GM20431 (cell line): ENCODE measurements at regions not wholly inside any gene's neighbourhood (a gene's known extent, or its start where the extent isn't known, plus 50 kb on each side); places are given as distances from the start of the nearest gene placed in this dataset.

Experiments used
- in situ Hi-C: fragments of 300-500 bp; cut with MseI, MboI; formaldehyde crosslinking; loops from one replicate; pipeline ENCODE4 v1.15.0; 2020; ENCODE audit warnings: low sequenced_read_pairs; ENCODE audit not compliant: unreplicated experiment

DNA sequence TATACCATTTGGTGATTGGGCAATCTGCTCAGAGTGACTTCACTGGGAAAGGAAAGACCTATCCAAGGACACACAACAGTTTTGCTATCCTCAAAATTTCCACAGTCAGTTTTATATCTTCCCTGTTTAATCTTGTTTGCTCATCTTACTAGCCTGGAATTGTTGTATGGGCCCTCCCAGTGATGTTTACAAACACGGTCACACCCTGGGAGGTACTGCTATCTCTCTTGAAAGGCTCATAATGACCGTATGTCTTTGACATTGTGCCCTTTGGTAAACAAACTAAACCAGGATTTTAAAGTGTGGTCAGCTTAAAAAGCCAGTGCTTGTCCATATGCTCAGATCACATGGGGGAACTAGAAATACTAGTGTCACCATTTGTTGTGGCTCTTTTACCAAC, 277.0 kb downstream of the CDH2 start:
- in situ Hi-C loops = no loop called here

DNA sequence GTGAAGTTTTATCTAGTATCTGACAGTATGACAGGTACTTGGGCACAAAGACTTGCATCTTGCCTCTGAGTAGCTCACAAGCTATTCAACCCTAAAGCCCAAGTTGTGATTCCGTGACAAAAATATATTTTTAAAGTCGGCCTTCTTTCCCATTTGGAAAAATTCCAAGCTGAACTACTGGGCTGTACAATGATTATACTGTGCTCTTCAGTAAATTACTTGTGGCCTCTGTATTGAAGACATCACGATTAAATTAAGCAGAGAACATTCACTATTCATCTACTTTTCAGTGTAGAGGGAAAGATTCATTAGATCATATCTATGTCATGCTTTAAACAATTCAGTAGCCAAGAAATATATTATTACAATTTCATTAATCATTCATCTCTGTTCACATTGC, 282.2 kb downstream of the CDH2 start:
- in situ Hi-C loops = no loop called here

DNA sequence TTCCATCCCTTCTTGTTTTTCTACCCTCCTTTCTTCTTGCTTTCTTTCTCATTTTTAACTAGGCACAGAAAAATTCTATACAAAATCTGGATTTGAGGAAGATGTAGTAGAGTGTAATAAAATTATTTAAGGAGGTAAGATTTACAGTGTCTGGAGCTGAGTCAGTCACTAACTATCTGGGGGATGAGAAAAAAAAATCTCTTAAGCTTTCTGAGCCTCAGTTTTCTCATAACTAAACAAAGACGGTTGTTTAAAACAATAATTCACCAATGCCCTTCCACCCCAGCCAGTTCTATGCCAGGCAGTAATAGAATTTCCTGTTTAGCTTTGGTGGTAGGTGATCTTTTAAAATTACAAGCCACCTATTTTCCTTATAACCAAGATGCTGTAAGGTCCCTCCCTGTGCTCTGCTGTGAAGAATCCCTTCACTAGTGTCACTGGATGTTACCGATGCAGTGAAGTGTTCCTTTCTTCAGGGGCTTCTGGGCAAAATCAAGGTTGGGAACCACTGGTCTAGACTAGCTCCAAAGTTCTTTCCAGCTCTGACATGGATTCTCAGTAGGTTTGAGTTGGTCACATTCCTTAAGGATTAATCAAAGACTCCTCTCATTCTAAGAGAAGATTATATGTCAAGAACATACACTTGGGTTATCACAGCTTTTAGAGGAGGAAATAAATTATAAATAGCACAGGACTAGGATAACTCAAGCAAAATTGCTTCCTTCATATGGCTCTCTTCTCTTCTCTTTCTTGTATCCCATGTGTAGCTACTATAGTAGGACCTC, 289.0 kb downstream of the CDH2 start:
- in situ Hi-C loops = no loop called here

DNA sequence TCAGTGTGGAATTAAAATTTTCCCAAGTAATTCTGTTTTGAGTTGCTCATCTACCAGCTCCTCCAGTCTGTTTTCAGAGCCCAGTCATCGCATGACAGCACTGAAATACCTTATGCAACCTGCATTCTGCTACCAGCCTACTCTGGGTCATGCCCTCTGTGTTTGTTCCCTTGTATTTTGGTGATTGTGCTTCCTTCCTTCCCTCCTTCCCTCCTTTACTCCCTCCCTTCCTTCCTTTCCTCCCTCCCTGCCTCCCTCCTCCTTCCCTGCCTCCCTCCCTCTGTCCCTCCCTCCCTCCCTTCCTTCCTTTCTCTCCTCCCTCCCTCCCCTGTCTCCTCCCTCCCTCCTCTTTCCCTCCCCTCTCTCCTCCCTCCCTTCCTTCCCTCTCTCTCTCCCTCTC, 289.6 kb downstream of the CDH2 start:
- in situ Hi-C loops = no loop called here

DNA sequence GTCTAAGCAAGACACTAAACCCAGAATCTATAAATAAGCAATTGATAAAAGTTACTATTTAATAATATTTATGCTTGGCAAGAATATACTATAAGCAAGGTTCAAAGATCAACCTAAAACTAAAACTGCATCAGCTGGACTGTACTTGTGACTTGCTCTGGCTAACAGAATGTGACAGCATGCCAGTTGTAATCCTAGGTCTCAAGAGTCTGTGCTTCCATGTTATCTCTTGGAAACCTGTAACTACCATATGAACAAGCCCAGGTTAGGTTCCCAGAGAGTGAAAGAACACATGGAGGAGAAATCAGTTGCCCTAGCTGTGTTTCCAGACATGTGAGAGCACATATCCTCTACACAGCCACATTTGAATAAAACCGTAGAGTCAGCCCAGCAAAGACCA, 297.4 kb downstream of the CDH2 start:
- in situ Hi-C loops = no loop called here

DNA sequence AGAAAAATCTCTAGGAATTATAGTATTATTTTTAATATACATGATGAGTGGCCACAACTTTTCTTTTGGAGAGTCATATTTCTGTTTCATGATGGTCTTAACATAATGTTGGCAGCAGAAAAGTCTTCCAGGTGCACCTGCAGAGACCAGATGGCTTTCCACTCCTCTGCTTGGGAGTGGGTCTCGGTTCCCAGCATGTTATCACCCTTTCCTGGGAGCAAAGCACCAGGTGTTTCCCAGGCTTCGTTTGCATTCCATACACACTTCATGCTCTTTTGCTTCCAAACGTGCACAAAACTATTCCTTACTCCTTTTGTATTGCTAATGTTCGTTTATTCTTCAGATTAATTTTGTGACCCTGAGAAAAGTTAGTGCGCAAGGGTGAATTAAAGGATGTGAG, 305.2 kb downstream of the CDH2 start:
- in situ Hi-C loops = no loop called here

DNA sequence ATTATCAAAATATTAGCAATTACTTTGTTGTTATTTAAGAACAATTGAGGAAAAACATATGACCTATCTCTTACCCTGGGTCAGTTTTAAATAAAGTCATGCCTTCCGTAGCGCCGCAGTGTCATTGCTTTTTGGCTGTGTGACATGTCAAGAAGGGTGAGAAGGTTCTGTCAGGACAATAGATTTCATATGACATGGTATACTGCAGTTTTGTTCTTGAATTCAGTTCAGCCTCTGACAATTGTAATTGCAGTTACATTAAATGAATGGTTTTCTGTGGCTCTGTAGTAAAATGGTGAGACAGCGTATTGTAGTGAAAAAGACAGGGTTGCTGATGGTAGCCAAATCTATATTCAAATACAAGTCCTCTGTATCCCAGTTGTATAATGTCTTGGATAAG, 307.2 kb downstream of the CDH2 start:
- in situ Hi-C loops = no loop called here

DNA sequence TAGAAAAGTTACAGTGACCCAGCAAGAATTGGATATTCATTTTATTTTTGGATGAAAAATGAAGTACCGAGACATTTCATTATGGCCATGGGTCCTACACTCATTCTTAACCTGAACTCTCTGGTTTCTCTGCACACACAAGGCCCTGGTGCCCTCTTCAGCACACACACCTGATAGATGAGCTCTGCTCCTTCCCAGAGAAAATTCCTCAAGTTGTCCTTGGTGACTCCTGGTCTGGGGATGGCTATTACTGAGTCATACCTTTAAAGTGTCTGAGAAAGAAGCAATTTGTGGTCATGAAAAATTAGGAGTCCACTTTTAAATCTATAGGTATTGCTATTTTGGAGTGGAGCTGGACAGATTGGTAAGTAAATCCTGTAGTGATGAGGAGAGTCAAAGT, 311.5 kb downstream of the CDH2 start:
- in situ Hi-C loops = no loop called here

DNA sequence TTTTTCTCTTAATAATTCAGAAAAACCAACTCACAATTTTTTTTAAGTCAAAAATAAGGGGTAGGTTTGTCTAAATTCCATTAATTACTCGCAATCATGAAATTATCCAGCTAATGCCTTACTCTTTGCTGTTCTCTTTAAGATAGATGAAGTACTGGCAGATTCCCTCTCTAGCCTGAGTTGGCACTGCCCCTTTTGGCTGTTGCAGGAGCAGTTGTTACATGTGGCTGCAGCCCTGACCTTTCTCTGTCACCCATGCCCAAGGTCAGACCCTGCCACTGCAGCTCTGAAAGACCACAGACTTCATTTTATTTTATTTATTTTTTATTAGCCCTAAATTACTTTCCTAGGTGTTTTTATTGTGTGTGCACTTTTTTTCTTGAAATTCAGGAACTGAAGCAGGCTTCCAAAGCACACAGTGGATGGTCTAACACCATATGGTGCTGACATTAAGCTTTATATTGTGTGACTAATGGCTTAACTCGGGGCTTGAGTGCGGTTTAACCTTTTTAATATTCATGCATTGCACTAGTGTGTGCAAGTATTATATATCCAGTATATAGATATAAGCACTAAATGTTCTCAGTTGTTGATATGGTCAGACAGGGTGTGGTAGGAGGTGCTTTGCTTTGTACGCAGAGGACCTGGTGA, 313.0 kb downstream of the CDH2 start:
- in situ Hi-C loops = no loop called here

DNA sequence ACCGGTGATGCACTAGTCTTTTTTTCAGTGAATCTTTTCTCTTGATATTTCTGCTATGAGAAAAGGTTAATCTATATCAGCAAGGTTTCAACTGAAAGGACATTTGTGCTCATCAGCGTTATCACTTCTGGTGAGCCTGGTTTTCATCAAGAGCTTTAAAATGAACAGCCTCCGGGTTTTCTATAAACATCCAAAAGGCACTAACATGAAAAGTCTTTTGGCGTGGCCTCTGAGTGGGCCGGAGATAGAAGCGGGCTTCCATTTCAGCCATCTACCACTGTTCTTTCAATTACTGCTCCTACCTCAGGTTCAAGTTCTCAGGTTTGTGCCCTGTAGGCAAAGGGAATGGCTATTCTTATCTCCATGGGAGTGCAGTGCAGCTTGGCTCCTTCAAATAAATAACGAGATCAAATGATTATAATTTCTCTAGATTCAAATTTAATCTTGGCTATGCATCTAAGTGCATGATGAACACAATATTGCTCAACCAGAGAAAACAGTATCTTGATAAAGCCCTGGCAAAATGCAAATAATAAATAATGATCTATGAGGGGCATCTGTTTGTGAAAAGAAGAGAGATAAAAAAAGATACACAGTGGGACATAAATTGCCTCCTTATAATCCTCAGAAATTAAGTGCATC, 314.8 kb downstream of the CDH2 start:
- in situ Hi-C loops = no loop called here

DNA sequence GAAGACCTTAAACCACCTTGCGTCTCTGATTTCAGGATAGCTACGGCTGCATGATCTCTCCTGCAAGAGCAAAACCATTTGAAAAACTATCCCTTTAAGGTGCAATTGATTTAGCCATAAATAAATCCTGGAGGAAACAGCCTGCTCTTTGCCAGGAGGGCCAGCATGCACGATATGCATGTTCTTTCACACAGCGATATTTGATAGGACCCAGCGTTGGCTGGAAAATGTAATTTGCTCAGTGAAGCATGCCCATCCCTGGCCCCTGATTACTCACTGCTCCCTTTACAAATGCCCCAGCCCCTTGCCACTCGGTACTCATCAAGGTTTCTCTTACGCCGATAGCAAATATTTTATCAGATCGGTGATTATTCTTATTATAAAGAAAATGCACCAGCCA, 315.4 kb downstream of the CDH2 start:
- in situ Hi-C loops = no loop called here

DNA sequence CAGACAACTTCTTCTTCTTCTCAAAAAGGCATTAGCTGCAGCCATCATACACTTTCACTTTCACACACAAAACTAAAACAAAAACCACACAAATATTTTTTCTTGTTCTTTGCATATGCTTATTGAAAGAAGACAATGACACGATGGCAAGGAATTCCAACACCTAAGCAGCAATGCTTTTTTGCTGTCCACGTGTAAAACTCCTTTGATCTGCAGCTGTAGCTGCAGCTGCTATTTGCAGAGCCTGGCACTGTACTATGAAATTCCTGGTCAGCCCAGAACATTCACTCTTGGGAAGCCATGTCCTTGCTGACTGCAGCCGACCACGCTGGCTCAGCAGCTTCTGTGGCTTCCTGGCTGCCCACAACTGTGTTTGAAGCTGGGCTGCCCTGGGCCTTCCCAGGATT, 316.2 kb downstream of the CDH2 start:
- in situ Hi-C loops = no loop called here

DNA sequence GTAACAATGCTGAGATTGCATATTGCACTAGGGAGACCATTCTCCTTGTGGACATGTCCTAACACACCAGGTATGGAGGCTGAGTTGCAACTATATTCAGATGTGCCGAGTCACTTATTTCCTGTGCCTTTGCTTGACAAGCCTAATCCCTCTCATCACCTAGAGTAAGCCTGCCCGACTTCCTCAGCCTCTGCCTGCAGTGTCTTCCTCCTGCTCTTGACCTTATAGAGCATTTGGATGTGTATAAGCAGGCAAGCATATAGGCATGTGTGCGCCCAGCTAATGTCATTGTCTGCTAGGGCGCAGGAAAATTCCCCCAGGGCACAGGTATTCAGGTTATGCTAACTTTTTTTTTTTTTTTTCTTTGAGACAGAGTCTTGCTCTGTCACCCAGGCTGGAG, 316.9 kb downstream of the CDH2 start:
- in situ Hi-C loops = no loop called here

DNA sequence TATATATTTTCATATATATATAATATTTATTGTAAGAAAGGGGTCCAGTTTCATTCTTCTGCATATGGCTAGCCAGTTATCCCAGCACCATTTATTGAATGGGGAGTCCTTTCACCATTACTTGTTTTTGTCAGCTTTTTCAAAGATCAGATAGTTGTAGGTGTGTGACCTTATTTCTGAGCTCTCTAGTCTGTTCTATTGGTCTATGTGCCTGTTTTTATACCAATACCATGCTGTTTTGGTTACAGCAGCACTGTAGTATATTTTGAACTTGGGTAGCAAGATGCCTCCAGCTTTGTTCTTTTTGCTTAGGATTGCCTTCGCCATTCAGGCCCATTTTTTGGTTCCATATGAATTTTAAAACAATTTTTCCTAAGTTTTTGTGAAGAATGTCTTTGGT, 320.1 kb downstream of the CDH2 start:
- in situ Hi-C loops = no loop called here

DNA sequence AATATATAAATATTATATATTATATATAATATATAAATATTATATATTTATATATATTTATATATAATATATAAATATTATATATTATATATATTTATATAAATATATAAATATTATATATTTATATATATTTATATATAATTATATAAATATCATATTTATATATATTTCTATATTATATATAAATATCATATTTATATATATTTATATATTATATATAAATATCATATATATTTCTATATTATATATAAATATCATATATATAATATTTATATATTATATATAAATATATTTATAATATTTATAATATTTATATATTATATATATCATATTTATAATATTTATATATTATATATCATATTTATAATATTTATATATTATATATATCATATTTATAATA, 321.4 kb downstream of the CDH2 start:
- in situ Hi-C loops = no loop called here

DNA sequence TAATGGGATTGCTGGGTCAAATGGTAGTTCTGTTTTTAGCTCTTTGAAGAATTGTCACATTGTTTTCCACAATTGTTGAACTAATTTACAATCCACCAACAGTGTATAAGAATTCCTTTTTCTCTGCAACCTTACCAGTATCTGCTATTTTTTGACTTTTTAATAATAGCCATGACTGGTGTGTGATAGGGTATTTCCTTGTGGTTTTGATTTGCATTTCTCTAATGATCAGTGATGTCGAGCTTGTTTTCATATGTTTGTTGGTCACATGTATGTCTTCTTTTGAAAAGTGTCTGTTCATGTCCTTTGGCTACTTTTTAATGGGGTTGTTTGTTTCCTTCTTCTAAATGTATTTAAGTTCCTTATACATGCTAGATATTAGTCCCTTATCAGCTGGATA, 322.3 kb downstream of the CDH2 start:
- in situ Hi-C loops = no loop called here

DNA sequence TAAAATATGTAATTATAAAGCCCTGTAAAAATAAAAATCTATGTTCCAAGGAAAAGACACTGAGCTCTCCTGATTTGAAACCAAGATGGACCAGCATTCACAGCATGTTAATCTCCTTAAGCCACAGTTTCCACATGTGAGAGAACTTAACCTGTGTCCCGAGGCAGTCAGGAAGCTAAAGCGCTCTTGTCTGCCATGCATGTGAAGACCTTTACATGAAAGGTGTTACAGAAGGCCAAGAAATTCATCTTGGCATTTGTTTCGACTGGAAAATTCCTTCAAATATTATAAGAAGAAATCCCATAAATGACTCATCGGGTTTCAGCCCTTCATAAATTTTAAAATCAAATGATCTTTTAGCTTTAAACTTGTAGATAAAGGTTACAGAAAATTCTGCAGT, 328.6 kb downstream of the CDH2 start:
- in situ Hi-C loops = no loop called here

DNA sequence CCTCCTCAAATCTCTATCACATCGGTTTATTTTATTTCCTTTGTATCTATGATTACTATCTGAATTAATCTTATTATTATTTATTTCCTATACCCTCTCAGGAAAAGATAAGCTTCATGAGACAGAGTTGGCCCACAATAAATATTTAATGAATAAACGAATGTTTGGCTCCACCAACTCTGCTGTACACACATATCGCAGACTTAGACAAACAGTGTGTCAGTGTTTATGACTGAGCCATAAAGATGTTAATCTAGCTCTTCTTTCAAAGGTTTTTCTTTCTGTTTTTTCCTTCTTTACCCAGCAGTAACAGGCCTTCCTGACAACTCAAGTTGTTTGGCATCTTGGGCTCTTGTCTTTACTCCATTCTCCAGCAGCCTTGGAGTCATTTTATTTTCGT, 329.5 kb downstream of the CDH2 start:
- in situ Hi-C loops = no loop called here

DNA sequence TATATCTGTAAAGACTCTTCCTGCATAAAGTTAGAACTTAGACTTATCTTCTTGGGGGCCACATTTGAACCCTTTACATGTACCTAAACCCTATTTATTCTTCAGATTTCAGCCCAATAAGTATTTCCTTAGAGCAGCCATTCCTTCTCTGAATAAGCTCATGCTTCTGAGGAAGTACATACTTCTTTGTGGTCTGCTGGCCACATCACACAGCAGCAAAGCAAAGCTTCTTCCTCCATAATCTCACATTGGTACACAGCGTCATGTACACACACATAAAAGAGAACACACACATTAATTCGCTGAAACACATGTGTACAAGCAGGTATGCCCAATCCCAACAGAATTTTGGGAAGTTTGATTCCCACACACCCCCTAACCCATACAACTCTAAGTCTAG, 331.0 kb downstream of the CDH2 start:
- in situ Hi-C loops = no loop called here

DNA sequence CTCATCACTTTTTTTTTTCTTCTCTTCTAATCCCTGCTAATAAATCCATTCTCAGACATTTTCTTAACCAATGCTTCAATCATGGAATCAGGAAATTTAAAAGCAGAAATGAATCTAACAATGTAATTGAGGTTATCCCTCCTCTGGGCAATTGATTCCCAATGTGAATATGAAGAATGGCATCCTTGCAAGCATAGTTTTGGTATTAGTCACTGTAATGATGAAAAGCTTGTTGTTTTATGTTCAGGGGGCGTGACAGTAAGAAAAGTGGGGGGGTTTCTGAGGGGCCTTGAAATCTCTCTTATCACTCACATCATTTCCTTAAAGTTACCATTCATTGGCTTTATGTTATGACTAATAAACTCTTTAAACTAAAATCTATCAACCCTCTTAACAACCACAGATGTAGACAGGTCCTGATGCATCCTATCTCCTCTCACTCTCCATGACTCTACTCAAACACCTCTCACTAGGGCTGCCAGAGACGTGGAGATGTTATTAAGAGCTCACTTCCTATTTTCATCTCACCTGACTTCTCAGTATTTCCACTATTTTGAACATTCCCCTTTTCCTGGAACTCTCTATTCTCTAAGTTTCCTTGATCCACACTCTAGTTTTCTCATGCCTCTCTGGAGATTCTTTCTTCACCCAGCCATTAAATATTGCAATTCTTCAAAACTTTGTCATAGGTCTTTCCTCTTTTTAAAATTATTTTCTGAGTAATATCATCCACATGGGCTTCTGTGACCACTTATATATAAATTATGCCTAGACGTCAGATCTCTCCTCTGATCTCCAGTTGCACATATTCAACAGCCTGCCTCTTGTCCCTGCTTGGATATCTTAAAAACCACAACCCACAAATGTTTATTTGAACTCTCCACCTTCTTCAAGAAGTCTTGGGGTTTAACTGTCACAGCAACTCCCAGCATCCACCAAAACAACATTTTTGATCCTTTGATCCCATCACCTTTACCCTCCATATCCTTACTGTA, 332.9 kb downstream of the CDH2 start:
- in situ Hi-C loops = no loop called here
